Esophagus squamous epithelium (tissue), 4 donors: ENCODE measurements at regions not wholly inside any gene's neighbourhood (a gene's known extent, or its start where the extent isn't known, plus 50 kb on each side); places are given as distances from the start of the nearest gene placed in this dataset.

Experiments used
- POLR2A ChIP-seq, 4 donors: fragments of 450-650 bp; IDR thresholded peaks; one replicate each; pipeline ENCODE4 v1.6.1; 2017; ENCODE audit warnings: antibody characterized with exemption in 4 of 4, mild to moderate bottlenecking in 4 of 4, moderate library complexity in 3 of 4
- TF ChIP-seq, protein P1 (sequence below), 6 experiments: fragments of 450-650 bp in 4 of 6; fragments of 200-600 bp in 2 of 6; sonication (generic) in 2 of 6; IDR thresholded peaks; one replicate each; pipeline ENCODE4 v1.5.1; 2016 to 2019; ENCODE audit warnings: antibody characterized with exemption in 6 of 6, mild to moderate bottlenecking in 4 of 6, moderate library complexity in 4 of 6

DNA sequence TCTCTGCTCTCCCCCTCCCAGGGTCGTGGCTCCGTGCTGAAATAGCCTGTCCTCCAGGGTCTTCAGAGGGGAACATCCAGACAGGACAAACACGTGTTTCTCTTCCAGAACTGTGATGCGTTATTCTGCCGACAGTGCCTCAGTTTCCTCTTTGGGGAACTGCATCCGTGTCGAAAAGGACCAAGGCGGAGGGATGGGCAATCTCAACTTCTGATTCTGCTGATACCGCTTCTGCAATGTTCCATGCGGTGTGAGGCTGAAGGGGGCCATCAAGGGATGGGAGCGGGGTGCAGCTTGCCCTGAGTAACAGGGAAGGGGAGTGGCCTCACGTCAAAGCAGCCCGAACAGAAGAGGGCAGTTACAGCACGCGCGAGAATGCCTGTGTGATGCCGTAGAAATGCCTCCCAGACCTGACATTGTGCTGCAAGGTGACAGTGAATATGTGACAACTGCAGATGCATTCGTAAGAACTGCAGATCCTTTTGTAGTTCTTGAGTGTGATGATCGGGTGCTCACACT lies 275.7 kb downstream of the SHQ1 start:
- TF ChIP-seq, protein P1, sequence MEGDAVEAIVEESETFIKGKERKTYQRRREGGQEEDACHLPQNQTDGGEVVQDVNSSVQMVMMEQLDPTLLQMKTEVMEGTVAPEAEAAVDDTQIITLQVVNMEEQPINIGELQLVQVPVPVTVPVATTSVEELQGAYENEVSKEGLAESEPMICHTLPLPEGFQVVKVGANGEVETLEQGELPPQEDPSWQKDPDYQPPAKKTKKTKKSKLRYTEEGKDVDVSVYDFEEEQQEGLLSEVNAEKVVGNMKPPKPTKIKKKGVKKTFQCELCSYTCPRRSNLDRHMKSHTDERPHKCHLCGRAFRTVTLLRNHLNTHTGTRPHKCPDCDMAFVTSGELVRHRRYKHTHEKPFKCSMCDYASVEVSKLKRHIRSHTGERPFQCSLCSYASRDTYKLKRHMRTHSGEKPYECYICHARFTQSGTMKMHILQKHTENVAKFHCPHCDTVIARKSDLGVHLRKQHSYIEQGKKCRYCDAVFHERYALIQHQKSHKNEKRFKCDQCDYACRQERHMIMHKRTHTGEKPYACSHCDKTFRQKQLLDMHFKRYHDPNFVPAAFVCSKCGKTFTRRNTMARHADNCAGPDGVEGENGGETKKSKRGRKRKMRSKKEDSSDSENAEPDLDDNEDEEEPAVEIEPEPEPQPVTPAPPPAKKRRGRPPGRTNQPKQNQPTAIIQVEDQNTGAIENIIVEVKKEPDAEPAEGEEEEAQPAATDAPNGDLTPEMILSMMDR (IDR thresholded peaks at IDR 0.05) = no peak
- TF ChIP-seq POLR2A (IDR thresholded peaks at IDR 0.05) = no peak
